ENCODE measurements at regions not wholly inside any gene's neighbourhood (a gene's known extent, or its start where the extent isn't known, plus 50 kb on each side); places are given as distances from the start of the nearest gene placed in this dataset.

- H3K4me3 Mint-ChIP-seq = no peak overlapping the region
- DNase-seq (no peak), ATAC-seq (ENCODE audit: low read depth) (no peak)
- no peaks in the 10 kb centered on the region for H3K4me1 Mint-ChIP-seq
- H3K9me3 Mint-ChIP-seq = no peaks in the 10 kb centered on the region
- no peaks in the 10 kb centered on the region for H3K27me3 Mint-ChIP-seq
- CTCF ChIA-PET = no interaction called here
- H3K36me3 Mint-ChIP-seq (ENCODE audit: low read depth) = no peaks in the 10 kb centered on the region
- H3K27ac Mint-ChIP-seq = no peak overlapping the region
- intact Hi-C loops (cut with micrococcal nuclease) = no loop called here
- no peak for TF ChIP-seq CTCF (IDR thresholded peaks at IDR 0.05)
- POLR2A ChIA-PET = no interaction called here
These were observed 726.6 kb downstream of the TRAM1L1 start for GRCh38 chr4:116358633-116359222.

- Mint-ChIP-seq H3K9me3 (no peaks in the 10 kb centered on the region), H3K27me3 (no peaks in the 10 kb centered on the region), H3K4me1 (no peaks in the 10 kb centered on the region), H3K27ac (no peak overlapping the region), H3K36me3 (ENCODE audit: low read depth) (no peaks in the 10 kb centered on the region), H3K4me3 (no peak overlapping the region)
- CTCF ChIA-PET = no interaction called here
- intact Hi-C loops (cut with micrococcal nuclease) = no loop called here
- TF ChIP-seq CTCF (IDR thresholded peaks at IDR 0.05) = no peak
- no peak for DNase-seq
- no peak for ATAC-seq (ENCODE audit: low read depth)
- POLR2A ChIA-PET = no interaction called here
These were observed 727.6 kb downstream of the TRAM1L1 start for GRCh38 chr4:116357758-116358157.

GRCh38 chr4:116346750-116347149 is 738.6 kb downstream of the TRAM1L1 start:
- DNase-seq (no peak), ATAC-seq (ENCODE audit: low read depth) (no peak)
- intact Hi-C loops (cut with micrococcal nuclease) = no loop called here
- Mint-ChIP-seq H3K9me3 (no peaks in the 10 kb centered on the region), H3K27ac (no peak overlapping the region), H3K27me3 (no peaks in the 10 kb centered on the region), H3K4me1 (no peaks in the 10 kb centered on the region), H3K4me3 (no peak overlapping the region), H3K36me3 (ENCODE audit: low read depth) (no peaks in the 10 kb centered on the region)
- ChIA-PET CTCF (no interaction called here), POLR2A (no interaction called here)
- no peak for TF ChIP-seq CTCF (IDR thresholded peaks at IDR 0.05)

GRCh38 chr4:116343809-116344208 is 741.6 kb downstream of the TRAM1L1 start:
- CTCF ChIA-PET = no interaction called here
- TF ChIP-seq CTCF (IDR thresholded peaks at IDR 0.05) = no peak
- intact Hi-C loops (cut with micrococcal nuclease) = no loop called here

GRCh38 chr4:116342143-116342542 is 743.2 kb downstream of the TRAM1L1 start:
- Mint-ChIP-seq H3K9me3 (no peaks in the 10 kb centered on the region), H3K36me3 (ENCODE audit: low read depth) (no peaks in the 10 kb centered on the region), H3K4me3 (no peak overlapping the region), H3K27ac (no peak overlapping the region), H3K27me3 (no peaks in the 10 kb centered on the region), H3K4me1 (no peaks in the 10 kb centered on the region)
- CTCF ChIA-PET = no interaction called here
- intact Hi-C loops (cut with micrococcal nuclease) = no loop called here
- no peak for ATAC-seq (ENCODE audit: low read depth)
- POLR2A ChIA-PET = no interaction called here
- no peak for TF ChIP-seq CTCF (IDR thresholded peaks at IDR 0.05)
- DNase-seq = no peak

More at GRCh38 chr4:116343809-116344208, 741.6 kb downstream of the TRAM1L1 start:
- Mint-ChIP-seq H3K36me3 (ENCODE audit: low read depth) (no peaks in the 10 kb centered on the region), H3K4me3 (no peak overlapping the region), H3K9me3 (no peaks in the 10 kb centered on the region), H3K27ac (no peak overlapping the region), H3K27me3 (no peaks in the 10 kb centered on the region), H3K4me1 (no peaks in the 10 kb centered on the region)
- no peak for DNase-seq
- POLR2A ChIA-PET = no interaction called here
- ATAC-seq (ENCODE audit: low read depth) = no peak
